ENCODE measurements at regions not wholly inside any gene's neighbourhood (a gene's known extent, or its start where the extent isn't known, plus 50 kb on each side); places are given as distances from the start of the nearest gene placed in this dataset.

GRCh38 chr19:30857388-30857787 lies 485.2 kb downstream of the ZNF536 start:
- no peaks in the 10 kb centered on the region for H3K79me2 ChIP-seq (ENCODE audit: insufficient read depth, low read length)
- 72% methylated on average over 2 of the region's 6 CpGs for WGBS (ENCODE audit: insufficient coverage)
- H3K9me3 ChIP-seq (replicated peaks in 1 of 2; ENCODE audit: control insufficient read depth in 1 of 2, insufficient read depth in 1 of 2, low read length in 2 of 2) = no peaks in the 10 kb centered on the region
- intact Hi-C loops (cut with micrococcal nuclease) = loop anchor here in 1 of 2 donors (5.0 kb wide), 1 partner anchor 35 kb away; no protein-coding TSS in a partner anchor
- no peak overlapping the region for H3K9ac ChIP-seq (ENCODE audit: insufficient read depth, low read length, poor library complexity, severe bottlenecking)
- no peaks in the 10 kb centered on the region for H4K20me1 ChIP-seq (ENCODE audit: insufficient read depth, low read length)
- H2AFZ ChIP-seq (ENCODE audit: insufficient read depth, low read depth, low read length, poor library complexity, severe bottlenecking) = no peak overlapping the region
- no peak for DNase-seq
- Mint-ChIP-seq H3K4me1 (peaks cover 19% of the 10 kb centered on the region), H3K27me3 (ENCODE audit: low read depth in 3 of 3) (no peaks in the 10 kb centered on the region), H3K36me3 (no peaks in the 10 kb centered on the region), H3K27ac (no peak overlapping the region), H3K9me3 (peaks cover 0 to 6% (median 2%) of the 10 kb centered on the region in 7 donors), H3K4me3 (no peak overlapping the region)
- no peak overlapping the region for H3K4me3 ChIP-seq (replicated peaks in 1 of 3; ENCODE audit: low read depth in 2 of 3, low read length in 3 of 3)
- no peak overlapping the region for H3K27ac ChIP-seq (ENCODE audit: low read depth in 1 of 2, low read length in 2 of 2)
- TF ChIP-seq CTCF (IDR thresholded peaks at IDR 0.05) = no peak
- no peak overlapping the region for H3K4me2 ChIP-seq (replicated peaks; ENCODE audit: extremely low read depth, low read length, poor library complexity, severe bottlenecking)
- H3K4me1 ChIP-seq (ENCODE audit: control insufficient read depth in 1 of 2, insufficient read depth in 2 of 2, low read length in 2 of 2) = no peaks in the 10 kb centered on the region
- no peaks in the 10 kb centered on the region for H3K27me3 ChIP-seq (ENCODE audit: control insufficient read depth in 2 of 2, insufficient read depth in 2 of 2, low read length in 2 of 2)
- no peaks in the 10 kb centered on the region for H3K36me3 ChIP-seq (replicated peaks in 1 of 2; ENCODE audit: control insufficient read depth in 1 of 2, insufficient read depth in 2 of 2, low read length in 2 of 2)

- Histone ChIP-seq H2AFZ (ENCODE audit: insufficient read depth, low read depth, low read length, poor library complexity, severe bottlenecking) (no peak overlapping the region), H3K4me3 (replicated peaks in 1 of 3; ENCODE audit: low read depth in 2 of 3, low read length in 3 of 3) (no peak overlapping the region), H3K9me3 (replicated peaks in 1 of 2; ENCODE audit: control insufficient read depth in 1 of 2, insufficient read depth in 1 of 2, low read length in 2 of 2) (no peaks in the 10 kb centered on the region), H4K20me1 (ENCODE audit: insufficient read depth, low read length) (no peaks in the 10 kb centered on the region), H3K27ac (ENCODE audit: low read depth in 1 of 2, low read length in 2 of 2) (no peak overlapping the region), H3K36me3 (replicated peaks in 1 of 2; ENCODE audit: control insufficient read depth in 1 of 2, insufficient read depth in 2 of 2, low read length in 2 of 2) (no peaks in the 10 kb centered on the region), H3K4me2 (replicated peaks; ENCODE audit: extremely low read depth, low read length, poor library complexity, severe bottlenecking) (no peak overlapping the region), H3K27me3 (ENCODE audit: control insufficient read depth in 2 of 2, insufficient read depth in 2 of 2, low read length in 2 of 2) (no peaks in the 10 kb centered on the region), H3K79me2 (ENCODE audit: insufficient read depth, low read length) (no peaks in the 10 kb centered on the region), H3K4me1 (ENCODE audit: control insufficient read depth in 1 of 2, insufficient read depth in 2 of 2, low read length in 2 of 2) (no peaks in the 10 kb centered on the region), H3K9ac (ENCODE audit: insufficient read depth, low read length, poor library complexity, severe bottlenecking) (no peak overlapping the region)
- no peak overlapping the region for H3K4me3 Mint-ChIP-seq
- H3K27me3 Mint-ChIP-seq (ENCODE audit: low read depth in 3 of 3) = no peaks in the 10 kb centered on the region
- no CpG with 5 or more reads among the region's 3 CpGs for WGBS (ENCODE audit: insufficient coverage)
- DNase-seq = no peak
- peaks cover 19% of the 10 kb centered on the region for H3K4me1 Mint-ChIP-seq
- H3K9me3 Mint-ChIP-seq = peaks cover 0 to 6% (median 0%) of the 10 kb centered on the region in 7 donors
- no peak for TF ChIP-seq CTCF (IDR thresholded peaks at IDR 0.05)
- no peaks in the 10 kb centered on the region for H3K36me3 Mint-ChIP-seq
- H3K27ac Mint-ChIP-seq = no peak overlapping the region
- intact Hi-C loops (cut with micrococcal nuclease) = loop anchor here in 1 of 2 donors (5.0 kb wide), 1 partner anchor 36 kb away; no protein-coding TSS in a partner anchor
Observed at GRCh38 chr19:30856786-30857185, 484.6 kb downstream of the ZNF536 start.
